GM18858 (cell line): ENCODE measurements at regions not wholly inside any gene's neighbourhood (a gene's known extent, or its start where the extent isn't known, plus 50 kb on each side); places are given as distances from the start of the nearest gene placed in this dataset.
"Not testable (repeated sequence)": the region's sequence is repeated elsewhere in the genome, so short reads cannot be mapped to it uniquely, and the experiment has no call there.

Experiments
- ATAC-seq: cut with Tn5 transposase; IDR thresholded peaks from one replicate; pipeline ENCODE4 v1.9.1; 2021; ENCODE audit not compliant: unreplicated experiment

- no peak for ATAC-seq
Observed at GRCh38 chr4:79563219-79563618, 155.2 kb upstream of the GK2 start.

- ATAC-seq, result no peak
Observed at GRCh38 chr4:79561751-79562150, 153.7 kb upstream of the GK2 start.

GRCh38 chr4:79559398-79559797 is 151.4 kb upstream of the GK2 start:
- not testable (repeated sequence) for ATAC-seq

- no peak for ATAC-seq
Observed at GRCh38 chr4:79552311-79552710, 144.3 kb upstream of the GK2 start.

GRCh38 chr4:79551555-79551954 is 143.5 kb upstream of the GK2 start:
- no peak for ATAC-seq

- no peak for ATAC-seq
Observed at GRCh38 chr4:79547851-79548250, 139.8 kb upstream of the GK2 start.

- not testable (repeated sequence) for ATAC-seq
Observed at GRCh38 chr4:79545292-79545691, 137.3 kb upstream of the GK2 start.

GRCh38 chr4:79540143-79540542 is 132.1 kb upstream of the GK2 start:
- ATAC-seq, result no peak

GRCh38 chr4:79535516-79535915 is 127.5 kb upstream of the GK2 start:
- ATAC-seq, result no peak

- ATAC-seq, result no peak
Observed at GRCh38 chr4:79528241-79528706, 120.2 kb upstream of the GK2 start.

- no peak for ATAC-seq
Observed at GRCh38 chr4:79526641-79527565, 118.9 kb upstream of the GK2 start.

- no peak for ATAC-seq
Observed at GRCh38 chr4:79516114-79516513, 108.1 kb upstream of the GK2 start.

- no peak for ATAC-seq
Observed at GRCh38 chr4:79514621-79515329, 106.7 kb upstream of the GK2 start.

GRCh38 chr4:79513576-79513975 is 105.5 kb upstream of the GK2 start:
- no peak for ATAC-seq

- ATAC-seq, result no peak
Observed at GRCh38 chr4:79512363-79512762, 104.3 kb upstream of the GK2 start.

GRCh38 chr4:79502081-79502480 is 94.1 kb upstream of the GK2 start:
- no peak for ATAC-seq

- ATAC-seq, result no peak
Observed at GRCh38 chr4:79498282-79498681, 90.3 kb upstream of the GK2 start.

- ATAC-seq, result no peak
Observed at GRCh38 chr4:79497001-79497400, 89.0 kb upstream of the GK2 start.

GRCh38 chr4:79495447-79495846 is 87.4 kb upstream of the GK2 start:
- ATAC-seq, result no peak

- no peak for ATAC-seq
Observed at GRCh38 chr4:79492148-79492547, 84.1 kb upstream of the GK2 start.

GRCh38 chr4:79489506-79489905 is 81.5 kb upstream of the GK2 start:
- no peak for ATAC-seq

- no peak for ATAC-seq
Observed at GRCh38 chr4:79476196-79476595, 68.2 kb upstream of the GK2 start.
